ENCODE measurements at regions not wholly inside any gene's neighbourhood (a gene's known extent, or its start where the extent isn't known, plus 50 kb on each side); places are given as distances from the start of the nearest gene placed in this dataset.
"Not testable (repeated sequence)": the region's sequence is repeated elsewhere in the genome, so short reads cannot be mapped to it uniquely, and the experiment has no call there.

DNA sequence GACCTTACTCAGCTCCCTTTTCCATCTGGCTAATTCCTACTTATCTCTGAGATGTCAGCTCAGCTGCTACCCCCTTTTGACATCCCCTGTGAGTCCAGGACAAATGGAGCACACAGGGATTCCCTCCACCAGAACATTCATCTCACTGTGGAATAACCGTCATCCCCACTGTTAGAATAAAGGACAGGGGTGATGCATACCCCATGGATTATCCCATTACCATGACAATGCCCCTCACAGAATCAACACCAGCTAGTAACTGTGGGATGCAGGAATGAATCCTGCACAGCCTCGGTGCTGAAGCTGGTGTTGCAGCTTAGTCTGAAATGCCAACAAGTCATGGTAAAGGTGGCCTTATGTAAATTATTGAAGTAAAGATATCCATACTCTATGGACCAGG is 624.8 kb upstream of the RAB6C start:
- no peak for DNase-seq

DNA sequence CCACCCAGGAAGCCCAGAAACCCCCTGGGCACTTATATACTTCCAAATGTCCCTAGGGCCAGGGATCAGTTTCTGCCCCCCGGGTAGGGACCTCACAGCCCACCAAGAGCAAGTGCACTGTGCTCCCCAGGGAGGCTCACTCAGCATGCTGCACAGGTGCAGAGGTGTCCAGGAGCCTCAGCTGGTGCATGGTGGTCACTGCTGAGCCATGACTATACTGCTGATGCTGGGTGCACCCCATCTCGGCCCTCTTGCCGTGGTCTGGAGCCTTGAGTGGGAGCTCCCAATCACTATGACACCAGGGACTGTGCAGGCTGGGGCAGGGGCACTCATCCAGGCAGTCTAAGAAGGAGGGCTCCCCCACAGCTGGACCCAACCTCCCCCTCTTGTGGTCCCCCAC is 617.8 kb upstream of the RAB6C start:
- no peak for DNase-seq

DNA sequence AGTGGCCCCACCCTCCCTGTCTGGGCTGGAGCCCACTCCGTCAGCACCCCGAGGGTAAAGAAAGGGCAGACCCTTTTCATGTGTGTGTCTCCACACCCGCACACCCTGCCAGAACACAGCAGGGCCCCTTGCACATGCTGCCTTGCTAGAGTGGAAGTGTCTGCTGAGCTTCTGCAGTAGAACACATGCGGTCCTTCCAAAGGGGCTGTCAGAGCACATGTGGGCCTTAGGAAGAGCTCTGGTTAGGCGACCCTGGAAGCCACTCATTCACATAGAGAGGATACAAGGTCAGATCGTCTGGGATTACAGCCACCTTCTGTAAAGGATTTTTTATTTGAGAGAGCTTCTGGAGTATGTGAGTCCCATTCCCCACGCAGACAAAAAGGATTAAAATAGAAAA is 613.2 kb upstream of the RAB6C start:
- no peak for DNase-seq

DNA sequence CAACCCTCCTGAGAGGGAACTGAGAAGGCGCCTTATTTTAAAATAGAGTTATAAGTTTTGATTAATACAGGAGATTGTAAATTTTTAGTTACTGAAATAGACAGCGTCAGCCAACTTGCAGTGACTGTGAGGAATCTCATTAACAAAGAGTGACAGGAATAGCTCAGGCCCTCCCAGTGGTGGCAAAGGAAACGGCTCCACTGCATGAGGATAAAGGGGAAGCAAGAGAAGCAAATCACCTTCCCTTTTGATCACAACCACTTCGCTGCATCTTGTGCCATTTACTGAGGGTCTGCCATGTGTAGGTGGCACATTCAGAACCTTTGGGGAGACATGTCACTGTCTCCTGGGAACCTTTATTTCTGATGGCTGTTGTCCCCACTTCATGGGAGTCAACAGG is 612.4 kb upstream of the RAB6C start:
- no peak for DNase-seq

DNA sequence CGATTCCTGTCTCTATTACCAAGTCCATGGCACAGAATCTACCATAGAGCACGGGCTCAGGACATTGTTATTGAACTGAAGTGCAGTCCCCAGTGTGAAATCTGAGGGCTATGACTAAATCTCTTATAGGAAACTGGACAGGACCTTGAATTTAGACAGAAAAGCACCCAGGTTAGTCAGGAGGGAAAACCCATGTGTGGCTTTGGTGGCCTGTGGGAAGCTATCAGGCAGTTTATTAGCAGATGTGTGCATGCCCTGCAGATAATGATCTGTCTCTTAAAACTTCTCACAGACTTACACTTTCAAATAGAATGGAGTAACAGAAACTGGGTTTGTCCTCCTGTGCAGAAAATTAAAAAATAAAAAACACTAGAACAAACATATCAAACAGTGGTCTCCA is 610.0 kb upstream of the RAB6C start:
- DNase-seq = no peak

DNA sequence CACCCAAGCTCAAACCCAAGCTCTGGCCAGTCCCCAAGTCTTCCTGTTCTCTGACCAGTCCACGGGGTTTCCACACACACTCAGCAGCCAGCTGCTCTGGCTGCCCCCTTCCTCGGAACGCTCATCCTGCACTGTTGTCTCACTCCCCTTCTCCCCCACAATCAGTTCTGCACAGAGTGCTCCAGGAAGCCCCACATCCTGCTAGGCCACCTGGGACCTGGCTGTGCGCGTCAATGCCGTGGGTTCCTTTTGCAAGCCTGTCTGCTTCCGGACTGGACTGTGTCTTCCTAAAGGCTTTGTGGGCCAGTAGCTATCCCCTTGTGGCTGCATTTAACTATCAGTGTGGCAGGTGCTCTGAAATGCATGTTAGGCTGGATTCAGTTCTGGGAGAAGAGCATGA is 605.0 kb upstream of the RAB6C start:
- no peak for DNase-seq

DNA sequence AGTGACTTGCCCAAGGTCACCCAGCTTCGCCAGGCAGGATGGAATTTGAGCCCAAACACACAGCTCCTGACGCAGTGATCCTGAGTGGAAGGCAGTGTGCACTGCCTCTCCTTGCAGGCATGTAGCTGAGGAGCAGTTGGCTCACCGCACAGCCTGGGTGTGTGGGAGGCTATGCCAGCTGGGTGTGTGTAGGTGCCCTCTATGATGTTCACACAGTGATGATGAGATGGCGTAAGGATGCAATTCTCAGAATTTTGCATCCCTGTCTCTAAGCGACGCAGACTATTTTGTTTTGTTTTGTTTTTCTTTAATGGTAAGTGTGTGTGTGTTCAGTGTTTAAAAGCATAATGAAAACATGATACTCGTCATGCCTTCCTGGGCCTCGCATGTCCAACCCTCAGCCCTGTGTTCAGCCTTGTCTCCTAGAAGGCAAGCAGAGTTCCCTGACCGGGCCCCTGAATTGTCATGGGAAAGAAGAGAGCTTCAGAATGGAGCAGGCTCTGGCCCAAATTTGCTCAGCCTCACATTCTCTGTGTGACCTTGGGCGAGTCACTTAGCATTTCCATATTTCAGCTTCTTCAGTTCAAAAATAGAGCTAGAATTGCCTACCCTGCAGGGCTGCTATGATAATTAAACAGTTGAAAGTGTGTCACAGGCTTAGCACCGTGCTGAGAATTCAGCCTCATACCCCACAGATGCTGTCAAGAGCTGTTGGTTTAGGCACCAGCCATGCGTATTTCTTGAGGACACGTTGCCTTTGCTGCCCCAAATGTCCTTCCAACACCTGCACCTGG is 603.6 kb upstream of the RAB6C start:
- no peak for DNase-seq

DNA sequence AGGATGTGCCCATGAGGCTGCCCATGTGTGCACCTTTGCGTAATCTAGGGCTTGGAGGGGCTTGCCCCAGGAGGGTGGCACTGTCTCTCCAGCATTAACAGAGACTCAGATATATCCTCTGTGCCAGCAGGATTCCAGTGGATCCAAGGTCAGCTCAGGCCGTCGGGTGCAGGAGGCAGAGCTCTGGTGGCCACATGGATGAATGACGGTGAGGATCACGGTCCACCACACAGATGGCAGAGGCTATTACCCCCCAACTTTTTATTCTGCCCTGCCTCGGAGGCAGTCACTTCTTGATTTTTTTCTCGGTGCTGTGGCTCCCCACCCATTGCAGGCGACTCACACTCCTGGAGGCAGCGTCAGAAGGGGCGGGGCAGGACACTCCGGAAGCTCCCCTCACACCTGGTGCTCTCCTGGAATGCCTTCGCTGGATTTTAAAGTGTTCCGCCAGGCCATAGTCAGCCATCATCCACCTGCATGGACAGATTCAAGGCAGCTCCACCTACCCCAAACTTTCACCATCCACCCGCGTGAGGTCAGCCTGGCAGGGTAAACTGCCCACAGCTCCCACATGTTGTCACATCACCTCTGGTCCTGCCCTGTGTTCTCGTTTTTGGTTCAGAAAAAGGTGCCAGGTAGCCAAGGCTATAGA is 602.9 kb upstream of the RAB6C start:
- no peak for DNase-seq

DNA sequence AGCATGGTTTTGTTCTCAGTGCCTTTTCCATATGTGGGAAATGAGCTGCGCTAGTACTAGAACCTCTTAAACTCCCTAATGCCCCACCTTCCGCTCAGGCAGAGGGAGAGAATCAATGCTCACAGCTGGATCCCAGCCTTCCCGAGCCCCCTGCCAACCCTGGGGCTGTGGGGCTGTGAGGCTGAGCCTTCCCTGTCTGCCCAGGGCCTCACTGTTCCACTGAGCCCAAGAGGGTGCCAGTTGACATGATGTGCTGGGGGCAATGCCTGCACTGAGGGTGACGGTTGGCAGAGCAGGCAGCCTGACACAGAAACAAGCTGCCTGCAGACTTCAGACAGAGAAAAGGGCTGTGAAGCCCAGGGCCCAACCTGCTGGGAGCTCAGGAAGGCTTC is 602.4 kb upstream of the RAB6C start:
- no peak for DNase-seq

DNA sequence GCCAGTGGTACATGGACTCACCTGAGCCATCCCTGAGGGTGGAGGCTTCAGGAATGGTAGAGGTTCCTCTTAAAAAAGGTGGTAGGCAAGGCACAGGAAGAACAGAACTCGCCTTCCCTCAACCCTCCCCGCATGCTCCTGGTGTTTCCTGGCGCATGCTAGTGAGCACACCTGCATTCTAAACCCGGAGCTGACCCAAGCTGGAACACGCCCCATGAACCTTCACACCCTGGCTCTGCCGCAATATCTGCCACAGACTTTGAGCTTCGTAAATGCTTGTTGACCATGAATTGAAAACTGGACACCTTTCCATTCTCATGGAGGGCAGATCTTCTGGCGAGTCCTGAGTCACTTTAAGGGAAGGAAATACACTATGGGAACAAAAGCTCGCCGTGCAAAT is 601.3 kb upstream of the RAB6C start:
- no peak for DNase-seq

DNA sequence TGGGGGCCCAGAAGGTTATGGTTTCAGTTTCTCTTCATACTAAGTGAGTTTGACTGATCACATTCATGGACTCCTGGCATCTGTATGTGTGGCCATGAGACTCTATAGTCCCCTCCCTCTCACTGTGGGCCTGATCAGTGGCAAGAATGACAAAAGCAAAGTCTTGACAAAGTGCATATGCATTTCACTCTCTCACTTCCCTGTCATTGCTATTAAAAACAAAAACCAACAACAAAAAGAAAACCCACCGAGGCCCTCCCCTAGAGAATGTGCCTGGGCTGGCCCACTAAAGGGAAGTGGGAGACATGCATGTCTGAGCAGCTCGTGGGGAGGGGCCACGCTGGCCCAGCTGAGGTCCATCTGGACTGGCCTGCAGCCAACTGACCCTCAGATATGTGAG is 600.1 kb upstream of the RAB6C start:
- no peak for DNase-seq

DNA sequence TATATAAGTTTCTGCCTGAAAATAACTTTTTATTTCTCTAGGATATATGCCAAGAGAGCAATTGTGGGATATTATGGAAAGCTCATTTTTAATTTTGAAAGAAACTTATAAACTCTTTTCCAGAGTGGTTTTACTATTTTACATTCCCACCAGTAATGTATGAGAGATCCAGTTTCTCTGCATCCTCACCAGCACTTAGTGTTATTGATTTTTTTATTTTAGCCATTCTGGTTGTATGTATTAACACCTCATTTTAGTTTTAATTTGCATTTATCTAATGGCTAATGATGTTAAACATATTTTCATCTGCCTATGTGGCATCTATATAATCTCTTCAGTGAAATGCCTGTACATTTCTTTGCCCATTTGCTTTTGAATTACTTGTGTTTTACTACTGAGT is 597.7 kb upstream of the RAB6C start:
- no peak for DNase-seq

DNA sequence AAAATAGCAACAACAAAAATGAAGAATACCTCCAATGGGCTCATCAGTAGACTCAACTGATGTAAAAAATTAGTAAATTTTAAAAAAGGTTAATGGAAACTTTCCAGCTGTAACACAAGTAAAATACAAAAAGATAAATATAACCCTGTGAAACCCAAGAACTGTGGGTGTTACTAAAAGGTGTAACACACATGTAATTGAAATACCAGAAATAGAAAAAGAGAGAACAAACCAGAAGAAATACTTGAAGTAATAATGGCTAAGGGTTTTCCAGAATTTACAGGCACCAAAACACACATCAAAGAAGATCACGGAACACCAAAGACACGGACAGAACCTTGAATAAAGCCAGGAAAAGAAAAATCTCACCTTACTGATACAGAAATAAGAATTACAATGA is 590.6 kb upstream of the RAB6C start:
- DNase-seq = no peak

DNA sequence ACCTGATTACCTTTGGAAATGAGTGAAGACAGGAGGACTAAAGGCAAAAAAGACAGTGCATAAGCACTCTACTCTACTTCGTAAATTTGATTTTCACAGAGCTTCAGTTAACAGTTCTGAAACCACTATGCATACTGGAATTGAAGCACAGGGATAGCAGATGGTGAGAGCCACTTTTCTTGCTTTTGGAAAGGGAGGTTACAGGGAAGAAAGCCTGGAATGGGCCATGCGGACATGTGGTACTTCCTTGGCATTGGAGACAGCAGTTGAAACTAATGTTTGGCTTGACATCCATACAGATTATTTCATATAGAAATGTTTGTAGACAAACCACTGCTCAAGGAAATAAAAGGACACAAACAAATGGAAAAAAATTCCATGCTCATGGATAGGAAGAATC is 585.6 kb upstream of the RAB6C start:
- DNase-seq = no peak

DNA sequence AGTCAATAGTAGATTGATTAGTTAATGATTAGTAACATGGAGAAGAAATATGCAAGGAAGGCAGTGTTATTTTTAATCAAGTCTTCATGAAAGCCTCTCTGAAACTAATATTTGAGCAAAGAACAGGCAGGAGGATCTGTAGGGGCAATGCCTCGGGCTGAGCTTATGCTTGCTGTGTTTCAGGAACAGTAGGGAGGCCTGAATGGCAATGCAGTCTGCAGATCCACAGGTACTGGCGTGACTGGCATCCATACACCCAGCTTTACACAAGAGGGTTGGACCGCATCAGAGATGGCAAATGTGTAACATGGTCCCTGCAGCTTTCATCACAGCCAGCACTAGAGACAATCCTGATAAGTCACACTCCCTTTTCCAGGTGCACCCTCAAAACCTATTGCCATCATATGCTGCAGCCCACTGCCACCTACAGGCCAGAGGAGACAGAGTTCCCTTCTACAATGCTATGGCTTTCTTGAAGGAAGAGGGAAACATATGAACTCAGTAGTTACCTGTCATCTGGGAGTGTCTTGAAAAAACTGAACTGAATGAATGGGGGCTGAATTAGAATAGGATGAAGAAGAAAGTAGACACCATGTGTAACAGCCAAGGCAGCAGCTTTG is 582.4 kb upstream of the RAB6C start:
- DNase-seq = peak in 1 of 2 donors; percentile 4

DNA sequence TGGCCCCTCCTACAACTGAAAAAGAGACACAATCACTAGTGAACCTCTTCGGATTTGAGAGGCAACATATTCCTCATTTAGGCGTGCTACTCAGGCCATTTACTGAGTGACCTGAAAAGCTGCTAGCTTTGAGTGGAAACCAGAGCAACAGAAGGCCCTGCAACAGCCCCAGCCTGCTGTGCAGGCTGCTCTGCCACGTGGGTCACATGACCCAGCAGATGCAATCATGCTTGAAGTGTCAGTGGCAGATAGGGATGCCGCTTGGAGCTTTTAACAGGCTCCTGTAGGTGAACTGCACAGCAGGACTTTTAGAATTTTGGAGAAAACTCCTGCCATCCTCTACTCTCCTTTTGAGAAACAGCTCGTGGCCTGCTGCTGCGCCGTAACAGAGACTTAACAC is 578.6 kb upstream of the RAB6C start:
- DNase-seq = no peak

DNA sequence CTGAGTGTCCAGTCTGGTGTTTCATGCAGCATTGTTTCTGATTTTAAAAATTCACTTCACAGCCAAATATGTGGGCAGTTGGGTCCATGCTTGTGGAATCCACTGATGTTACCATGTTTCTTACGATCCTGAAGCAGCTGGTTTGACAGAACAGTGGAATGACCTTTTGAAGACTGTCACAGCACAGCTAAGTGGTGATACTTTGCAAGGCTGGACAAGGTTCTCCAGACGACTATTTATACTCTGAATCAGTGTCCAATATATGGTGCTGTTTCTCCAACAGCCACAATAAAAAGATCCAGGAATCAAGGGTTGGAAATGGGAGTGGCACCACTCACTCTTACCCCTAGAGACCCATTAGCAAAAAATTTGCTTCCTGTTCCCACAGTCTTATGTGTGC is 577.4 kb upstream of the RAB6C start:
- no peak for DNase-seq

DNA sequence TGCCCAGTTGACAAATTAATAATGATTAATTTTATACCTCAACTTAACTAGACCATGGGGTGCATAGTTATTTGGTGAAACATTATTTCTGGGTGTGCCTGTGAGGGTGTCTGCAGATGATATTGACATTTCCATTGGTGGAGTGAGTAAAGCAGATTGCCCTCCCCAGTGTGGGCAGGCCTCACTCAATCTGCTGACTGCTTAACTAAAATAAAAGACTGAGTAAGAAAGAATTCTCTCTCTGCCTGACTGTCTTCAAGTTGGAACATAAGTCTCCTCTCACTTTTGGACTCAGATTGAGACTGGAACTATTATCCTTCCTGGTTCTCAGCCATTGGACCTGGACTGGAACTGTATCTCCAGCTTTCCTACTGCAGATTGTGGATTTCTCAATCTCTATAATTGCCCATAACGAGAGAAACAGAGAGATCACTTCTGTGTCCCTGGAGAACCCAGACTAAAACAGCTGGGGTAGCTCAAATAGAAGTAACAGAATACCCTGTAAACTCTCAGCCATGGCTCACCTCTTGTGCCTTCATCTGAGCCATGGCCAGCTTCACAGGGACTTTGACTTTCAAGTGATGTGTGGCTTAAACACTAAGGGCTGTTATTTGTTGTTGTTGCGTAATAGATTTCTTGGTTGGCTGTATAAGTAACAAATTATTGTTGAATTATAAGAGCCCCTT is 575.3 kb upstream of the RAB6C start:
- no peak for DNase-seq

DNA sequence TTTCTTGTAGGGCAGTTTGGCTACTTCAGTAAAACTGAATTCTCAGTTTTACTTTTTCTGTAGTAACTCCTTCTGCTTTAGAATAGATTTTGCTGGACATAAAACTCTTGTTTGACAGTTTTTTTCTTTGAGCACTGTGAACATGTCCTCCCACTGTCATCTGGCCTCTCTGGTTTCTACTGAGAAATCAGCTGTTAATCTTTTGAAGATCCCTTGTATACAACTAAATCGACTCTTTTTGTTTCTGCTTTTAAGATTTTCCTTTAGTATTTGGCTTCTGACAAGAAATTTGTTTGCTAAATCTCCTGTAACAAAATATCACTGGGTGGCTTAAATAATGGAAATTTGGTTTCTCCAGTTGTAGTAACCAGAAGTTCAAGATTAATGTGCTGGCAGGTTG is 570.9 kb upstream of the RAB6C start:
- DNase-seq = no peak

DNA sequence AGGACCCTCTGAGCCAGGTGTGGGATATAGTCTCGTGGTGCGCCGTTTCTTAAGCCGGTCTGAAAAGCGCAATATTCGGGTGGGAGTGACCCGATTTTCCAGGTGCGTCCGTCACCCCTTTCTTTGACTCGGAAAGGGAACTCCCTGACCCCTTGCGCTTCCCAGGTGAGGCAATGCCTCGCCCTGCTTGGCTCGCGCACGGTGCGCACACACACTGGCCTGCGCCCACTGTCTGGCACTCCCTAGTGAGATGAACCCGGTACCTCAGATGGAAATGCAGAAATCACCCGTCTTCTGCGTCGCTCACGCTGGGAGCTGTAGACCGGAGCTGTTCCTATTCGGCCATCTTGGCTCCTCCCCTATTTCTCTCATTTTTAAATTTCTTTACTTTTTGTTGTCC is 562.4 kb upstream of the RAB6C start:
- DNase-seq = not testable (repeated sequence)

DNA sequence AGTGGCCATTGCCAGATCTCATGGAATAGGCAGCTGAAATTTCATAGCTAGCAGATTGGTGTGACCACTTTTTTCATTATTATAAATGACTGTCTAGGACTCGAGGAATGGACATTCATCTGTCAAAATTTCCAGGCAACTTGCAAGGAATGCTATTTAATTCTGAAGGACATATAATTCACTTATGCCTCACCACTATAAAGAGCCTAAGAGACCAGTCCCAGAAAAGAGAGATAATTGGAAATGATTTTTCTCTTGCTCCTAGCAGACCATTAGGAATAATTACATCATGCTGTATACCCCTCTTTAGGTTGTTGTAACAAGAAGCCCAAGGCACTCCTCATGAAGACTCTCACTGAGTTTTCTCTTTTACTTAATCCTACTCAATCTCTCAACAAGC is 557.4 kb upstream of the RAB6C start:
- no peak for DNase-seq

DNA sequence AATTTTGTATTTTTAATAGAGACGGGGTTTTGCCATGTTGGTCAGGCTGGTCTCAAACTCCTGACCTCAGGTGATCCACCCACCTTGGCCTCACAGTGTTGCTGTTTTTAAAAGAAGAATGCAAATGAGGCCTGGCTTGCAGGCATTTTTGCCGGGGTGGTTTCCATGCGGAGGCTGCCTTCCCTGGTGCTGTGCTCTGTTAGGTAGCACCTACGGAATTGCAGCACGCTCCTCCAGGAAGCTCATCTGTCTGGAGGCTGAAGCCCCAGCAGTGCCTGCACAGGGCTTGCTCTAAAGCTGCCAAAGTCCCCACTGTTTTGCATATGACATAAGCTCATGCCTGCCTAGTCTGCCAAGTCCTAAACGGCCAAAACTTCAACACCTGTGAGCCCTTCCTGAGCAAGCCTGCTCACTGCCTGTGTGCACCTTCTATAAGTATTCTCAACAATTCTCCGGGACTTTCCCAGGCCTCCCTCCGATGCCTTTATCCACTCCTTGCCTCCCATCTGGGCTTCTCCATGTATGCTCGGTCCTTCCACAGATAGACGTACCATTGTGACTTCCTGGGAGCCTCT is 551.3 kb upstream of the RAB6C start:
- DNase-seq = no peak

DNA sequence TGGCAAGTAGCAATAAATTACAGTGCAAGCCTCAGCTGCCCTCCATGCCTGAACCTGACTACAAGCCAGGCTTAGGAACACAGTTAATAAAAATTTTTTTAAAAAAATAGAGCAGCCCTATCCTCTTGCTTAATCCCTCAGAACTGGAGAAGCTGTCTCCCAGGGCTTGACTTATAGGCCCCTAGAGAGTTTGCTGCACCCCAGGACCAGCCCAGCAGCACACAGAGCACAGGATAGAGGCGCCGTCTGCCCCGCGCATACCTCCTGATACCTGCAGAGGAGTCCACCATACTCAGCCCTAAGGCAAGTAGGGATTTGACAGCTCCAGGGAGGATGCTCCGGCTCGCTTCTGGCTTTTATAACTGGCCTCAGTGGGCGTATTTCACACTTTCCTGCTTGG is 548.6 kb upstream of the RAB6C start:
- DNase-seq = no peak

DNA sequence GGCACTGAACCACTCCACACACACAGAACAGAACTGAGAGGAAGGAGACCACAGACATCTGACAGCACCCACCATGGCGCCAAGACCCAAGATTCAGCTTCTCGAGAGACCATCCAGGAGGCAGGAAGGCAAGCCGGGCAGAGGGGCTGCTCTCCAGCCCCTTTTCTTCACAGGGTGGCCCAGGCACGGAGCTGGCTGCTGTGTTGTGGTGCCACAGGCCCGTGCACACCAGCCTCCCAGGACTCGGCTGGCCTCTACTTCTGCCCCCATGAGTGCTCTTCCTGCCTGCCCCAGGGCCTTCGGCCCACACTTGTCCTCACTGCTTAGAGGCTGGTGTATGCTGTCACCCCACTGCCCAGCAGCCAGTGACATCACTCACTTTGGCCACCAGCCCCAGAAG is 547.6 kb upstream of the RAB6C start:
- no peak for DNase-seq

Data from stimulated activated CD4-positive, alpha-beta T cell treated with anti-CD3 and anti-CD28 coated beads, Interleukin-2, amount 100 ng/mL, for 24 hours (primary cell).